Right kidney (tissue), 1 donor: ENCODE measurements at regions not wholly inside any gene's neighbourhood (a gene's known extent, or its start where the extent isn't known, plus 50 kb on each side); places are given as distances from the start of the nearest gene placed in this dataset.
"Not testable (repeated sequence)": the region's sequence is repeated elsewhere in the genome, so short reads cannot be mapped to it uniquely, and the experiment has no call there.

Experiments used
- DNase-seq: peaks from one replicate; pipeline ENCODE4 v3.0.0-alpha.2; 2016

DNA sequence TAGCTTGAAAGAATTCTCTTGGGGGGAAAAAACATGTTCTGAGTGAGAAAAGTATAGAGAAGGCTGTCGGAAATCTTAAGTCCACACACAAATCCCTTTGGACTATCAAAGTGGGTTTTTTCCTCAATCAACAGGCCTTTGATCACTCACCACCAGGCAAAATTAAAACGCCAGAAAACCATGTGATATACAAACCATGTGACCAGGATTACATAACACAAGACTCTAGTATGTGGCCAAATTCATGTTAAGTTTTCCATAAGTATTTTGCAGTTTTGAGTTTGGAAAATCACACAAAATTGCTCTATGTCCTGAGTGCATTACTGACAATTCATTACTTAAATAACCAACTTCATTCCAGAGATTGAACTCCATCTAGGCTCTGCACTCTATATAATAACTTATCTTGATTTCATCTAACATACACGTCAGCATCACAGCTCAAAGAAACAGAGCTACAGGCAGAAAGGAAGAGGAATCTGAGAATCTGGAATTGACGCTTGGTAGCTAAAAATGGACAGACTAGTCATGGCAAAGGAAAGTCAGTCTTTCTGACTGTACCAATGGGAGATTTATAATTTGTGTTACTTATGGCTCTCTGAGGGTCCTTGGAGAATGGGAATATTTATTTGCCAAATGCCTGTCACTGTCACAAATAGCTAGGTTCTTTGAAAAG is 383.5 kb downstream of the SFMBT2 start:
- no peak for DNase-seq

DNA sequence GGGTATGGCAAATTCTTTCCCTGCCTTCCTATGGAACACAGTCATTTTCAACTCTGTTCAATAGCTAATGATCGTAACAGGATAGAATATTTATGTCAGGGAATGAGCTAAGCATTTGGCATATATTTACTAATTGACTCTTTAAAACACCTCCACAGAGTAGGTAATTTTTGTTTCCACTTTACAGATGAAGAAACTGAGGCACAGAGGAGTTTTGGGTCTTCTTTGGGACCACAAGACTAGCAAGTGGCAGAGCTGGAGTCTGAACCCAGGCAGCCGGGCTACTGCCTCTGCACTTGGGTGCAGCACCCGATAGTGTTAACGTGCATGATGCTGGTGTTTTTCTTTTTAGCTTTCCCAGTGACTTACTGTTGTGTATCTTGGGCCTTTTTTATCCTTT is 384.0 kb downstream of the SFMBT2 start:
- DNase-seq = no peak

DNA sequence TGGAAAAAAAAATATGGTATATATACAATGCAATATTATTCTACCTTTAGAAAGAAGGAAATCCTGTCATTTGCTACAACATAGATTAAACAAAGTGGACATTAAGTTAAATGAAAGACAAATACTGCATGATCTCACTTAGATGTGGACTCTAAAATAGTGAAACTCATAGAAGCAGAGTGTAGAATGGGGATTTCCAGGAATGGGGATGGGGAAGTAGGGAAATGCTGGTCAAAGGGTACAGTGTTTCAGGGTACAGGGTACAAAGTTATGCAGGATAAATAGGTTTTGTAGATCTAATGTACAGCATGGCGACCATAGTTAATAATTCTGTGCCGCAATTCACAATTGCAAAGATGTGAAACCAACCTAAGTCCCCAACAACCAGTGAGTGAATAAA is 385.5 kb downstream of the SFMBT2 start:
- no peak for DNase-seq

DNA sequence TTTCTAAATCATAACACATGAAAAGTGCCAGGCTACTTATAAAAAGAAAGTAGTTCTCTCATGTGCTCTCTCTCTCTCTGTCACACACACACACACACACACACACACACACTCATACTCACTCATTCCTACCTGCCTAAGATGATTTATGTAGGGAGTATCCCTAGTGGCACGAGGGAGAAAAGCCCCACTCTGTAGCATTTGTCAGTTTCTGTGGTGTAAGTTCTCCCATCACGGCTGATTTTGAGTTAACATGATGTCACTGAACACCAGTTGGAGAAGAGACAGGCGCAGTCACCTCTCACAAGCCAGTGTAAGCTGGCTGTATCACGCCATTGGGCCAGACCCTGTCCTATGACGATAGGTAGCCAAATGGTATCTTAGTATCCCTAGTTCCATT is 395.4 kb downstream of the SFMBT2 start:
- peak; percentile 4 for DNase-seq

DNA sequence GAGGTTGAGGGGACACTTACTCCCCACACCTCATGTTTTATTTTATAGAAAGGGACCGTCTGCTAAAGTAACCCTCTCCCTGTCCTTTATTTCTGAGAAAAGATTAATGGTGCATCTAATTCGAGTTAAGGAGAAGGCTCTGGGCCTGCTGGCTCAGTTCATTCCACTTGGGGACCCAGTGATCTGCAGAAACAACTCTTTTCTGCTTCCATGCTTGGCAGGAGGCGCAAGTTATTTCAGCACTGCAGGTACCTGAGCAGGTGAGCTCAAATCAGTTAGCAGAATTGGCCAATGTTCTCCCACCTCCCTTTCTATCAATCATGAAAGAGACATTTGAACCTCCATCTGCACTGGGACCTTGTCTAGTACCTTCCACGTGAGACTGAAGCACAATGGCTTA is 396.1 kb downstream of the SFMBT2 start:
- DNase-seq = no peak

DNA sequence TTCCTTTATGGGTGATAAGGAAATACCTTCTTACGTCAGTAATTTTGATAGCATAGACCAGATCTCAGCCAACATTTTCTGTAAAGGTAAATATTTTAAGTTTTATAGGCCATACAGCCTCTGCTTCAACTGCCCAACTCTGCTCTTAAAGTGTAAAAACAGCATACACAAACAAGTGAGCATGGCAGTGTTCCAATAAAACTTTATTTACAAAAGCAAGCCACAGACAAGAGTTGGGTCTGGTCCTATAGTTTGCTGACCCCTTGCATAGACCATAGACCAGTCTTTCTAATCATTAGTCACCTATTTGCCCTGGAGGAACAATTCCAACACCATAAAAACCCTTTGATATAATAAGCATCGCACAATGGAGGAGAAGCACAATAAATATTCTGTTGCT is 398.8 kb downstream of the SFMBT2 start:
- DNase-seq = no peak

DNA sequence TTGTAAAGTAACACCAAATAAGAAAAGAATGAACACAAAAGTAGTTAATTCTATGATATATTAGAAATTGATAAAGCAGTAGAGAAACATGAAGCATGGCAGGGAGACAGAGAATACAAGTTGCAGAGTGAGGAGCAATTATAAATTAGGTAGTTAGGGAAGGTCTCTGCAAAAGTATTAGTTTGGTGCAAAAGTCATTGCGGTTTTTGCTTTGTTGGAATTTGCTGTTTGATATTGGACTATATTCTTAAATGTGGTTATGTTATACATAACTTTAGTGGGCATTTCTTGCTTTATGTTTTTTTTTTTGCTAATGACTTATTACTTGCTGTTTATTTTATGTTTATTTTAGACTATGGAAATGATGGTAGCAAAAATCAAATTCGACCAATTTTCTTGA is 402.2 kb downstream of the SFMBT2 start:
- no peak for DNase-seq

DNA sequence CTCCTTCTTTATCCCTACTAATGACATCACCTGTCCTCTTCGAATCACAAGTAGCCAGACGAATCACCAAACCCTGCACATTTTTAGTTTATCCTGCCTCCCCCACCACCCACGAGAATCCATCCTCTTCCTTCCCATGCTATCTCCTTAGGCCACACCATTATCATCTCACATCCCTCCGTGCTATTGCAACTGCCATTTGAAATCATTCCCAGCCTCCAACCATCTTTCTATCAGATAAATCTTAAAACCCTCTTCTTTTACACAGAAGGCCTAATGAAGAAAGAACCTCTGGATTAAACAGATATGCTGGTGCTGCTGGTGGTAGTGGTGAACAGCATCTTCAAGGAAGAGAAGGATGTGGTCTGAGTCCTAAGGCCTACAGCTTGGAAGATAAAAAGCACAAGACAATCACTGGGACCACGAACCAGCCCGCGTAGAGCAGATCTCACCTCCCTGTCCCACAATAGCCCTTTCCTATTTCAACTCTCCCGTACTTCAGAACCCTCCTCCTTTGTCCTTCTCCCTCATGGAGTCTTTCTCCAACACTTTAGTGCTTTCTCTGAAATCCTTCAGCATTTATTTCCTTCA is 403.1 kb downstream of the SFMBT2 start:
- no peak for DNase-seq

DNA sequence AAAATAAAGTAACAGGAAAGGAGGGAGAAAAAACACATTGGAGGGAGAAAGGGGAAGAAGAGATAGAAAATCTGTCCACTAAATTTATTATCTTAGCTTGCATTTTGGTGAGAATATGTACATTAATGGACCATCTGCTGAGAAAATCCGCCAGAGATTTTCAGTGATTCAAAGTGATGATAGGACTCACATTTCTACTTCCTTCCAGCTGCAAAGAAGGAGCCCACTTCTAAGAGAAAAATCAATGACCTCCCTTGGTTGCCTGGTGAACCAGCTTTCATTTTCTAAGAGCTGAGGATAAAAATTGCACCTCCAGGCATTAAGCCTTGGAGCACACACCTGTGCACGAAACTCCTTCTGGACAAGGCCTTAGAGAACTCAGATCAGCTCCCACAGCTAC is 404.3 kb downstream of the SFMBT2 start:
- DNase-seq = no peak

DNA sequence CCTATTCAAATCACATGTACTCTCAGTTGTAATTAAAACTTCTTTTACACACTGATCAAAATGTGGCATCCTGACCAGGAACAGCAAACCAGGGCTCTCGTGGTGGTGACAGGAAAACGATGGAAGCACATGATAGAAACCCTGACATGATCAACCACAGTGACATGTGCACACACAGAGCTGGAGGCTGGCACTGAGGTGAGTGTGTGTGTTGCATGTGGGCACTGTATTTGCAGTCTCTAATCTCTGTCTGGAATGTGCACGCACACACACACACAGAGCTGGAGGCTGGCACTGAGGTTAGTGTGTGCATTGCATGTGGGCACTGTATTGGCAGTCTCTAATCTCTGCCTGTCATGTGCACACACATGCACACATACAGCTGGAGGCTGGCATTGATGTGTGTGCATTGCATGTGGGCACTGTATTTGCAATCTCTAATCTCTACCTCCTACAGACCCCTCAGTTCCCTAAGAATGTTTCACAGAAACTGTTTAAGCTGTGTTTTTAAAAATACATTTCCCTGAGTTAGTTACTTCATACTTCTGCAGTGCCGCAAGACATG is 406.9 kb downstream of the SFMBT2 start:
- DNase-seq = no peak

DNA sequence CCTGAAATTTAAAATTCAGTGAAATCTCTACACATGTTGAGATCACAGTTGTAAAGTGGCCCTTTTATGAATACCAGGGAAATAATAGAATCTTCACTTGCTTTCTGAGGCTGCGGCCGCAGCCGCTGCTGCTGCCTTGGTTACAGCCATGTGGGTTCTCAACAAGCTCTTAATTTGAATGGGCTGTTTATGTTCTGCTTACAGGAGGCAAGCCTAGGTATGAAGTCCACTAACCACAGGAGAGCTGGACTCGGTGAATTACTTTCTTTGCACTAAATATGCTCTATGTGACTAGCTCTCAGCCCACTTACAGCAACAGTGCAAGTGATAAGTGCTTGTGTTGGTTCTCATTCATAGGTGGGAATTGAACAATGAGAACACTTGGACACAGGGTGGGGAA is 410.8 kb downstream of the SFMBT2 start:
- DNase-seq = no peak

DNA sequence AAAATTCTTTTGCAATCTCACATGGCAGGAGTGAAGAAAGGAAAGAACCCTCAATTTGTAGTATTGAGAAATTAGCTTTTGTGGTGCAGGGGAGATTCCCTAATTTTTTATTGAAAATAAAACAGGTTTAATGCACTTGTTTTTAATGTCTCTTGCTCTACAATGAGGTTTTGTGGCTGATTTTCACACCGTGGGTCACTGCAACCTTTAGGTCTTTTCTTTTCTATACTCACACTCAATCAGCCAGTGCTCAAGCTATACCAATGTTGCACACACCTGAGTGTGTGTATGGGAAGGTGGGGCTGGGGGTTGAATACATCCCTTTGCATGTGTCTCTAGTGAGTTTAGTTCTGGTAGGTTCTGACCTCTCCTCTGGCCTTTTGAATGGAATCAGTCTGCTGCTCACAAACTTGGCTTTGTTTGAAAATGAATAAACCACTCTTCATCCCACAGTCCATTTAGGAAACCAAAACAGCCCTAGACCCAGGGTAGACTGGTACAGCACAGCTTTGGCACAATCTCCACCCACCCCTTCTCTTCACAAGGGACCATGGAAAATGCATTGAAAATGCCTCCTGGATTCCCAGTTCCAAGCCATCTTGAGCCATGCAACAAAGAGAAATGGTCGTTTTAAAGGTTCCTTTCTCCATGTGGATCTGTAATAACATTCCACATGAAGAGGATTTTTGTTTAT is 411.5 kb downstream of the SFMBT2 start:
- DNase-seq = no peak

DNA sequence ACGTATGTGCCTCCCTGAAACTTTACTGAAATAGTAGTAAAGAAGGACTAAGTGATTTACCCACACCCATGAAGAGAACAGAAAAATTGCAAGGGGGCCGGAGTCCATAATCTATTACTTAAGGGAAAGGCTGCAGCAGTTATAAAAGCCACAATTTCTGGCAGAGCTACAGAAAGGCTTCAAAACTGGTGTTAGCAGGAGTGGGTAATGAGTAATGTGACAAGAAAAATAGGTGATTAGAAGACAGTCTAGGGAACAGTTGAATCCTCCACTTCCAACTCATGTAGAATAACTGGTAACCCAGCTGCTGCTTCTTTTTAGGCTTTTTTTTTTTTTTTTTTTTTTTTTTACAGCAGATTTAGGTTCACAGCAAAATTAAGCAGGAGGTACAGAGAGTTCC is 413.3 kb downstream of the SFMBT2 start:
- no peak for DNase-seq

DNA sequence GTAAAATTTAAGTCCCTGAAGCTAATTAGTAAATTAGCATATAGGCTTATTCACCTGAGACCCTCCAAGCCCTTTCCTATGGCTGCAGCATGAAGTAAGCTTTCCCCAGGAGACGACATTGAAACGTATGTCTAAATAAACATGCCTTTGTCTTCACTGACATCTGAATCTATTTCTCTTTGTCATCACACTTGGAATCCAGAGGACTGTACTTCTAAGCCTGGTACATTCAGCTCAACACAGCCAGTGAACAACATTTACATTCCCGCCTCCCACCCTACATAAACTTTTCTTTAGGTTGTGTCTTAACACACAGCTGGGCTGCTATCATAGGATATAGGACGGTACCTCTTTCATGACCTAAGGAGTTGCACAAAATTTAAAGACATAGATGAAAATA is 414.4 kb downstream of the SFMBT2 start:
- DNase-seq = no peak

DNA sequence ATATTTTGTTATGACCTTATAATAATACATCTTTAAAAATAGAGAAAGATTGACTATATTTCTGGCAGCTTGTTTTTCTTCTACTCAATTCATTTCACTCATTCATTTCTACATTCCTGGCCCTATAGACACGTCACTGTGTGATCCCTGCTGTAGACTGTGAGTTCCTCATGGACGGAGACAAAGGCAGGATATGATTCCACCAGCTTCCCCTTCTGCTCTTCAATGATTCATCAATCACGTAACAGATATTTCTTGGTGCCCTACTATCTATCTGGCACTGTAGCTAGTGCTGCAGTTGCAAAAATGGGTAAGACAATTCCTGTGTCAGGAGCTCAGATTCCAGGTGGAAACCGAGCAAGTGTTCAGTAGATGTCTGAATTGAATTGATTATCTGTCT is 415.0 kb downstream of the SFMBT2 start:
- DNase-seq = no peak

DNA sequence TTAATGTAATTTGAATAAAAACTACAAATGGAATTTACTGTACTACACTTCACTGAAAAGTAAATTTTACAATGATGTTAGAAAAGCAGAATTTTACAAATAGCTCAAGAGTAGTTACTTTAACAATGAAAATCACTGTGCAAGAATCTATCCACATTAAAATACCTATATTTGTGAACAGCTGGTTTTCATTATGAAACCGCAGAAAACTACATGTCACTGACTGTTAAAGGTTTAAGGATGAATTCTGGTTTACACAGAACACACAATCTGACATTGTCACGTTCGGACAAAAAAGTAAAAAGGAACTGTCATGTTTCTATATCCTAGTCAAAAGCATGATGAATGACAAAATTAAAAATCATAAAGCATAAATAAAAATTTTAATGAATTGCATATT is 415.3 kb upstream of the PRKCQ start:
- no peak for DNase-seq

DNA sequence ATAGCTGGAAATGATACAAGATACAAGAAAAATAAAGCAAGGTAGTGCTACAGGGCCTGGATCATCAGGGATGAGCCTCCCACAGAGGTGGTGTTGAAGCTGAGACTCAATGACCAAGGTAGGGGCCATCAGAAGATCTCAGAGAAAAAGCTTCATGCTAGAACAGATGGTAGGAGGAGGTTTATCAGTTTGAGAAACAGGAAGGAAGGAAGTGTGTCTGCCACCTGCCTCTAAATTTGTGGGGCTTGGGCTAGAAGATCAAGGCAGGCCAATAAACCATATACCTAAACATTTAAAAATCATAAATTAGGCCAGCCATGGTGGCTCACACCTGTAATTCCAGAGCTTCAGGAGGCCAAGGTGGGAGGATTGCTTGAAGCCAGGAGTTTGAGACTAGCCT is 410.8 kb upstream of the PRKCQ start:
- no peak for DNase-seq

DNA sequence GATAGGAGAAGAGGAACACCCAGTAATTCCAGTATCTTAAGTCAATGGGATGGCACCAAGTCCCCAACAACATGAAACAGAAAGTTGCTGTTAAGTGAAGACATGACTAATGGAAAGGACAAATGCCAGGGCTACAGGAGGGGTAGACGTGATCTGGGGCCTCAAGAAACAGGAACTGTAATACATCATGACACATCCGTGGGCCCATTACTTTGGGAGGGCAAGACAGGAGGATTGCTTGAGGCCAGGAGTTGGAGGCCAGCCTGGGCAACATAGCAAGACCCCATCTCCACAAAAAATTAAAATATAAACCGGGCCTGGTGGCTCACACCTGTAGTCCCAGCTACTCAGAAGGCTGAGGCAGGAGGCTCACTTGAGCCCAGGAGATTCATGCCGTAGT is 408.6 kb upstream of the PRKCQ start:
- no peak for DNase-seq

DNA sequence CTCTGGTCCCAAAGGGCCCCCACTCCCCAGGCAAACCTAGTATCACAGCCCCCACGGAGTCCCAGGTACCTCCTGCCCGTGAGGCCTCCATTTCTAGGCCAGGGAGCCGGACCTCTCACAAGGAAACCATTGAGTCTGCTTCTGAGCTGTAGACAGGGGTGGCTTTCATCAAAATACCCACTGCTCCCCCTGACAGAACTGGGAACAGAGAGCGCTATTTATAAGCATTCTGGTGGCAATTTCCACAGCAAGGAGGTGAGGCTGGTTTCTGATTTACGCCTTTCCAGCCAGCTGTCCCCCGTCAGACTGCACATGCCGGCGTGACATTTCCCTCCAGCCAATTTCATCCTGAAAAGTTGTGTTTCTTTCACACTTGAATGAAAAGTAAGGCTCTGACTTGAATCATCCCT is 407.5 kb upstream of the PRKCQ start:
- peak; percentile 47 for DNase-seq

DNA sequence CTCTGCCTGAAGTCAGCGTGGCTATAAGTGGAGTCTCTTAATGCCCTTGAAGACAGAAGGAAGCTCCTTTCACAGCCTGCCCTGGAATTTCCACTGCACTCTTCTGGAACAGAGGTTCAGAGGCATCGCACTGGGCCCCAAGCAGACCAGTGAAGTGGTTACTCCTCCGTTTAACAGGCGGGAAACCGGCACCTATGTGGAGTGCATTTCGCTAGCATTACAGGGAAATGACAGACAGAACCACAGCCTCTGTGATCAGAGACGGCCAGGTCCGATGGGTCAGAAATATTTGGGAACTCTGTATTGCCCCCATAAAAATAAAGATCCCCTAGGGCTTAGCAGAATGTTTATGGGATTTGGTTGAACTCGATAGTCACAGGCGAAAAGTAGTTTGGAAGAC is 406.9 kb upstream of the PRKCQ start:
- DNase-seq = peak; percentile 16

DNA sequence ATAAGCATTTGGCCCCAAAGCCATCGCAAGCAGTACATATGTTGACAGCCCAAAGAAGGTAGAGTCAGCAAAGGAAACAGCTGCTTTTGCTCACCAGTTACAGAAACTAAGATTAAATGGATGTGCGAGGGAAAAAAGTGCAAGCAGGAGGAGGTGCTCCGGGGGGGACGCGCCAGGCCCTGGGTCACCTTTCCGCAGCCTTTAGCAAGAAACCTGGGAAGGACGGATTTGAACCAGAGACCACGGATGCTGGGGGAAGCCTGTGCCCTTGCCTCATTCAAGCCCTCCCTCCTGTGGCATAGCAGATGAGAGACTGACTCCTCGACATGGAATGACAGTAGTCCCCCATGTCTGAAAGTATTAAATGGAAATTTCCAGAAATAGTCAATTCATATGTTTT is 405.6 kb upstream of the PRKCQ start:
- no peak for DNase-seq

DNA sequence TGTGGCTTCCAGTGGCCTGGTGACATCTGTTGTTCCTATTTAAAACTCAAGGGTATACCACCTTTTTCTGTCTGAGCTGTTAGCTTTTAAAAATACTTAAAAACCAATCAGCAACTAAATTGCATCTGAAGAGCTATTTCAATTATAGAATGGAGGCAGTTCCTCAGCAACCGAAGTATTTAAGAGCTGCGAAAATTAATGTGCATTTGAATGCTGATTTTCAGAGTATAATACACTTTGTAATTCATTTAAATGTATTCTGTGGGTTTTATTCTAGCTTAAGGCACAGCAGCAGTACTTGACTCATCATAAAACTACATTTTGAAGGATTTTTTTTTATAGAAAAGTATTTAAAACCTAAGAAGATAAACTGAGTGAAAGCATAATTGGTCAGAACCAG is 404.9 kb upstream of the PRKCQ start:
- DNase-seq = no peak

DNA sequence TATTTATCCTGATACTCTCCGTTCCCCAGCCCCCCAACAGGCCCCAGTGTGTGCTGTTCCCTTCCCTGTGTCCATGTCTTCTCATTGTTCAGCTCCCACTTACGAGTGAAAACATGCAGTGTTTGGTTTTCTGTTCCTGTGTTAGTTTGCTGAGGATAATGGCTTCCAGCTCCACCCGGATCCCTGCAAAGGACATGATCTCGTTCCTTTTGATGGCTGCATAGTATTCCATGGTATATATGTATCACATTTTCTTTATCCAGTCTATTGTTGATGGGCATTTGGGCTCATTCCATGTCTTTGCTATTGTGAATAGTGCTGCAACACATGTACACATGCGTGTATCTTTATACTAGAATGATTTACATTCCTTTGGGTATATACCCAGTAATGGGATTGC is 403.9 kb upstream of the PRKCQ start:
- DNase-seq = not testable (repeated sequence)

DNA sequence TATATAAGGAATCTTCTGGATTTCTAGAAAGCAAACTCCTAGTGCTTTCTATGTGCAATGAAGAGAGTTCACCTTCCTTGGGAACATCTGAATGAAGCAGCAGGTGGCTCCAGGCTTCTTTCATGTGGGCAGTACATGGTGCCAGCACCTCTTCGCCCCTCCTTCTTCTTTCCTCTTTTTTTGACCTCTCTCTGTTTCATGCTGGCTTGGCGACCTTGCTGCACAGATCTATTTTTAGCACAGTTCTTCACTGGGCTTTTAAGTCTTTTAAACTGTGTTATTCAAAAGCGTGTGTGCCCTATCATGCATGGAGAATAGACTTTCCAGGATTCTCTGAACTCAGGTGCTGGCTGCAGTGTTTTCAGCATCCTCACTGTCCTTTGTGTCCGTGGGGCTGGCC is 400.3 kb upstream of the PRKCQ start:
- DNase-seq = no peak
